RCC 7860 (cell line): ENCODE measurements at regions not wholly inside any gene's neighbourhood (a gene's known extent, or its start where the extent isn't known, plus 50 kb on each side); places are given as distances from the start of the nearest gene placed in this dataset.

ENCODE experiments used
- DNase-seq: peaks from one replicate; pipeline ENCODE4 v3.0.0-alpha.2; 2015; ENCODE audit warnings: low spot score
- FAIRE-seq: peaks from 2 replicates; lab custom pipeline; 2012; peaks lifted over from hg19 to GRCh38; lab: Jason Lieb, UNC

- DNase-seq (peak; percentile 46), FAIRE-seq (no peak)
Measured at GRCh38 chr13:42720113-42720857, 61.1 kb upstream of the FAM216B start.

- no peak for FAIRE-seq
- no peak for DNase-seq
Measured at GRCh38 chr13:42720858-42721219, 60.5 kb upstream of the FAM216B start.

- DNase-seq, result no peak
- no peak for FAIRE-seq
Measured at GRCh38 chr13:42722883-42723539, 58.4 kb upstream of the FAM216B start.

- no peak for DNase-seq
- FAIRE-seq, result no peak
Measured at GRCh38 chr13:42728507-42729180, 52.7 kb upstream of the FAM216B start.

- FAIRE-seq (no peak), DNase-seq (no peak)
Measured at GRCh38 chr13:42729857-42730402, 51.5 kb upstream of the FAM216B start.
